ENCODE measurements at regions not wholly inside any gene's neighbourhood (a gene's known extent, or its start where the extent isn't known, plus 50 kb on each side); places are given as distances from the start of the nearest gene placed in this dataset.

- no peak overlapping the region for H3K4me3 ChIP-seq (ENCODE audit: low read depth, low read length)
- no peak for TF ChIP-seq CTCF (IDR thresholded peaks at IDR 0.05; ENCODE audit: low read depth, low read length)
These were observed 150.4 kb upstream of the SLC6A11 start for GRCh38 chr3:10665592-10665991.

GRCh38 chr3:10666621-10667020, 149.4 kb upstream of the SLC6A11 start:
- no peak for TF ChIP-seq CTCF (IDR thresholded peaks at IDR 0.05; ENCODE audit: low read depth, low read length)
- no peak overlapping the region for H3K4me3 ChIP-seq (ENCODE audit: low read depth, low read length)

- no peak overlapping the region for H3K4me3 ChIP-seq (ENCODE audit: low read depth, low read length)
- TF ChIP-seq CTCF (IDR thresholded peaks at IDR 0.05; ENCODE audit: low read depth, low read length): no peak
These were observed 148.8 kb upstream of the SLC6A11 start for GRCh38 chr3:10667269-10667668.

GRCh38 chr3:10667901-10668476, 148.0 kb upstream of the SLC6A11 start:
- no peak overlapping the region for H3K4me3 ChIP-seq (ENCODE audit: low read depth, low read length)
- TF ChIP-seq CTCF (IDR thresholded peaks at IDR 0.05; ENCODE audit: low read depth, low read length): no peak

GRCh38 chr3:10669490-10670048, 146.5 kb upstream of the SLC6A11 start:
- H3K4me3 ChIP-seq (ENCODE audit: low read depth, low read length): no peak overlapping the region
- TF ChIP-seq CTCF (IDR thresholded peaks at IDR 0.05; ENCODE audit: low read depth, low read length): no peak

GRCh38 chr3:10672422-10672821, 143.6 kb upstream of the SLC6A11 start:
- TF ChIP-seq CTCF (IDR thresholded peaks at IDR 0.05; ENCODE audit: low read depth, low read length): no peak
- H3K4me3 ChIP-seq (ENCODE audit: low read depth, low read length): no peak overlapping the region

GRCh38 chr3:10674578-10674977, 141.4 kb upstream of the SLC6A11 start:
- no peak for TF ChIP-seq CTCF (IDR thresholded peaks at IDR 0.05; ENCODE audit: low read depth, low read length)
- H3K4me3 ChIP-seq (ENCODE audit: low read depth, low read length): no peak overlapping the region
